ENCODE measurements at regions not wholly inside any gene's neighbourhood (a gene's known extent, or its start where the extent isn't known, plus 50 kb on each side); places are given as distances from the start of the nearest gene placed in this dataset.

GRCh38 chrX:26522501-26522900, 306.5 kb downstream of the MAGEB5 start:
- Mint-ChIP-seq H3K4me3 (no peak overlapping the region), H3K27me3 (no peaks in the 10 kb centered on the region), H3K4me1 (no peaks in the 10 kb centered on the region), H3K27ac (no peak overlapping the region), H3K9me3 (ENCODE audit: insufficient read depth) (no peaks in the 10 kb centered on the region)
- no peak overlapping the region for H2AFZ ChIP-seq (ENCODE audit: insufficient read depth, low read depth, low read length, poor library complexity, severe bottlenecking)
- H3K4me3 ChIP-seq (ENCODE audit: control extremely low read depth in 1 of 5, extremely low read depth in 1 of 5, insufficient read depth in 1 of 5, low read depth in 2 of 5, low read length in 4 of 5), result no peak overlapping the region
- H3K27ac ChIP-seq (ENCODE audit: low read length in 2 of 2), result no peak overlapping the region
- no peaks in the 10 kb centered on the region for H3K4me1 ChIP-seq (ENCODE audit: control insufficient read depth in 2 of 2, insufficient read depth in 2 of 2, low read length in 2 of 2)
- H3K27me3 ChIP-seq (replicated peaks in 1 of 4; ENCODE audit: control extremely low read depth in 1 of 4, control insufficient read depth in 3 of 4, insufficient read depth in 4 of 4, low read length in 3 of 4), result no peaks in the 10 kb centered on the region
- no peaks in the 10 kb centered on the region for H3K36me3 ChIP-seq (replicated peaks in 1 of 2; ENCODE audit: control extremely low read depth in 1 of 2, control insufficient read depth in 1 of 2, extremely low read depth in 1 of 2, insufficient read depth in 2 of 2, low read length in 1 of 2)
- ATAC-seq (ENCODE audit: low read depth) (no peak), DNase-seq (no peak)
- no peaks in the 10 kb centered on the region for H3K9me3 ChIP-seq (ENCODE audit: control extremely low read depth in 1 of 3, control insufficient read depth in 2 of 3, insufficient read depth in 1 of 3, low read length in 2 of 3)
- POLR2A ChIA-PET, result no interaction called here
- no peaks in the 10 kb centered on the region for H3K79me2 ChIP-seq (ENCODE audit: control insufficient read depth, insufficient read depth, low read length)
- no peak for TF ChIP-seq CTCF (IDR thresholded peaks at IDR 0.05)
- no peak for TF ChIP-seq EZH2 (IDR thresholded peaks at IDR 0.05; ENCODE audit: borderline replicate concordance, insufficient read depth, low read depth, low read length, poor library complexity, severe bottlenecking)
- H4K20me1 ChIP-seq (ENCODE audit: control insufficient read depth, insufficient read depth, low read length, poor library complexity, severe bottlenecking), result no peaks in the 10 kb centered on the region
- CTCF ChIA-PET, result no interaction called here
- WGBS (ENCODE audit: insufficient coverage), result no CpG with 5 or more reads among the region's 2 CpGs
- intact Hi-C loops (cut with micrococcal nuclease), result no loop called here
- H3K4me2 ChIP-seq (replicated peaks; ENCODE audit: low read depth, low read length, poor library complexity, severe bottlenecking), result no peak overlapping the region
- no peak overlapping the region for H3K9ac ChIP-seq (ENCODE audit: low read length)

GRCh38 chrX:26511589-26512363, 295.8 kb downstream of the MAGEB5 start:
- DNase-seq (no peak), ATAC-seq (ENCODE audit: low read depth) (no peak)
- Histone ChIP-seq H3K4me1 (ENCODE audit: control insufficient read depth in 2 of 2, insufficient read depth in 2 of 2, low read length in 2 of 2) (no peaks in the 10 kb centered on the region), H3K27me3 (replicated peaks in 1 of 4; ENCODE audit: control extremely low read depth in 1 of 4, control insufficient read depth in 3 of 4, insufficient read depth in 4 of 4, low read length in 3 of 4) (no peaks in the 10 kb centered on the region), H2AFZ (ENCODE audit: insufficient read depth, low read depth, low read length, poor library complexity, severe bottlenecking) (no peak overlapping the region), H3K79me2 (ENCODE audit: control insufficient read depth, insufficient read depth, low read length) (no peaks in the 10 kb centered on the region), H3K27ac (ENCODE audit: low read length in 2 of 2) (no peak overlapping the region), H3K36me3 (replicated peaks in 1 of 2; ENCODE audit: control extremely low read depth in 1 of 2, control insufficient read depth in 1 of 2, extremely low read depth in 1 of 2, insufficient read depth in 2 of 2, low read length in 1 of 2) (no peaks in the 10 kb centered on the region), H3K9me3 (ENCODE audit: control extremely low read depth in 1 of 3, control insufficient read depth in 2 of 3, insufficient read depth in 1 of 3, low read length in 2 of 3) (no peaks in the 10 kb centered on the region), H4K20me1 (ENCODE audit: control insufficient read depth, insufficient read depth, low read length, poor library complexity, severe bottlenecking) (no peaks in the 10 kb centered on the region), H3K4me3 (ENCODE audit: control extremely low read depth in 1 of 5, extremely low read depth in 1 of 5, insufficient read depth in 1 of 5, low read depth in 2 of 5, low read length in 4 of 5) (no peak overlapping the region), H3K9ac (ENCODE audit: low read length) (no peak overlapping the region), H3K4me2 (replicated peaks; ENCODE audit: low read depth, low read length, poor library complexity, severe bottlenecking) (no peak overlapping the region)
- intact Hi-C loops (cut with micrococcal nuclease), result no loop called here
- Mint-ChIP-seq H3K27ac (no peak overlapping the region), H3K27me3 (no peaks in the 10 kb centered on the region), H3K4me1 (no peaks in the 10 kb centered on the region), H3K4me3 (no peak overlapping the region), H3K9me3 (ENCODE audit: insufficient read depth) (no peaks in the 10 kb centered on the region)
- ChIA-PET POLR2A (no interaction called here), CTCF (no interaction called here)
- no CpG with 5 or more reads among the region's 5 CpGs for WGBS (ENCODE audit: insufficient coverage)
- TF ChIP-seq EZH2 (IDR thresholded peaks at IDR 0.05; ENCODE audit: borderline replicate concordance, insufficient read depth, low read depth, low read length, poor library complexity, severe bottlenecking) (no peak), CTCF (IDR thresholded peaks at IDR 0.05) (no peak)
